ENCODE measurements at regions not wholly inside any gene's neighbourhood (a gene's known extent, or its start where the extent isn't known, plus 50 kb on each side); places are given as distances from the start of the nearest gene placed in this dataset.

- TF ChIP-seq ESRRG (CRISPR knock-in tag; IDR thresholded peaks at IDR 0.05) = no peak
- TF ChIP-seq, protein P1, sequence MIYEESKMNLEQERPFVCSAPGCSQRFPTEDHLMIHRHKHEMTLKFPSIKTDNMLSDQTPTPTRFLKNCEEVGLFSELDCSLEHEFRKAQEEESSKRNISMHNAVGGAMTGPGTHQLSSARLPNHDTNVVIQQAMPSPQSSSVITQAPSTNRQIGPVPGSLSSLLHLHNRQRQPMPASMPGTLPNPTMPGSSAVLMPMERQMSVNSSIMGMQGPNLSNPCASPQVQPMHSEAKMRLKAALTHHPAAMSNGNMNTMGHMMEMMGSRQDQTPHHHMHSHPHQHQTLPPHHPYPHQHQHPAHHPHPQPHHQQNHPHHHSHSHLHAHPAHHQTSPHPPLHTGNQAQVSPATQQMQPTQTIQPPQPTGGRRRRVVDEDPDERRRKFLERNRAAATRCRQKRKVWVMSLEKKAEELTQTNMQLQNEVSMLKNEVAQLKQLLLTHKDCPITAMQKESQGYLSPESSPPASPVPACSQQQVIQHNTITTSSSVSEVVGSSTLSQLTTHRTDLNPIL (CRISPR knock-in tag; IDR thresholded peaks at IDR 0.05; ENCODE audit: low read depth) = no peak
- no peak for TF ChIP-seq ARNTL (CRISPR knock-in tag; IDR thresholded peaks at IDR 0.05; ENCODE audit: borderline replicate concordance, low read depth)
- no peak for TF ChIP-seq RARB (CRISPR knock-in tag; IDR thresholded peaks at IDR 0.05)
Observed at GRCh38 chr6:167690931-167691330, 135.8 kb upstream of the AFDN start.

All from SK-N-SH treated with all-trans-retinoic acid at 6 μM for 48 hours (cell line).